ENCODE measurements at regions not wholly inside any gene's neighbourhood (a gene's known extent, or its start where the extent isn't known, plus 50 kb on each side); places are given as distances from the start of the nearest gene placed in this dataset.

- no peak for TF ChIP-seq CTCF (IDR thresholded peaks at IDR 0.05; ENCODE audit: control insufficient read depth, extremely low read depth, insufficient read depth)
- H3K4me3 ChIP-seq (ENCODE audit: low read depth, low read length), result no peak overlapping the region
- DNase-seq (ENCODE audit: low read depth), result no peak
Observed at GRCh38 chr5:98436667-98437066, 336.8 kb upstream of the RGMB start.

- no peak for DNase-seq (ENCODE audit: low read depth)
- H3K4me3 ChIP-seq (ENCODE audit: low read depth, low read length), result no peak overlapping the region
- no peak for TF ChIP-seq CTCF (IDR thresholded peaks at IDR 0.05; ENCODE audit: control insufficient read depth, extremely low read depth, insufficient read depth)
Observed at GRCh38 chr5:98442448-98442847, 331.0 kb upstream of the RGMB start.

- TF ChIP-seq CTCF (IDR thresholded peaks at IDR 0.05; ENCODE audit: control insufficient read depth, extremely low read depth, insufficient read depth), result no peak
- no peak for DNase-seq (ENCODE audit: low read depth)
- H3K4me3 ChIP-seq (ENCODE audit: low read depth, low read length), result no peak overlapping the region
Observed at GRCh38 chr5:98443881-98444280, 329.6 kb upstream of the RGMB start.

- no peak overlapping the region for H3K4me3 ChIP-seq (ENCODE audit: low read depth, low read length)
- TF ChIP-seq CTCF (IDR thresholded peaks at IDR 0.05; ENCODE audit: control insufficient read depth, extremely low read depth, insufficient read depth), result no peak
- no peak for DNase-seq (ENCODE audit: low read depth)
Observed at GRCh38 chr5:98453296-98453695, 320.2 kb upstream of the RGMB start.

- no peak for TF ChIP-seq CTCF (IDR thresholded peaks at IDR 0.05; ENCODE audit: control insufficient read depth, extremely low read depth, insufficient read depth)
- H3K4me3 ChIP-seq (ENCODE audit: low read depth, low read length), result no peak overlapping the region
- no peak for DNase-seq (ENCODE audit: low read depth)
Observed at GRCh38 chr5:98454407-98454806, 319.1 kb upstream of the RGMB start.

GRCh38 chr5:98454904-98455303 lies 318.6 kb upstream of the RGMB start:
- no peak for TF ChIP-seq CTCF (IDR thresholded peaks at IDR 0.05; ENCODE audit: control insufficient read depth, extremely low read depth, insufficient read depth)
- no peak for DNase-seq (ENCODE audit: low read depth)
- no peak overlapping the region for H3K4me3 ChIP-seq (ENCODE audit: low read depth, low read length)

- DNase-seq (ENCODE audit: low read depth), result no peak
- H3K4me3 ChIP-seq (ENCODE audit: low read depth, low read length), result no peak overlapping the region
- no peak for TF ChIP-seq CTCF (IDR thresholded peaks at IDR 0.05; ENCODE audit: control insufficient read depth, extremely low read depth, insufficient read depth)
Observed at GRCh38 chr5:98455665-98456064, 317.8 kb upstream of the RGMB start.

Measured in LNCaP clone FGC (cell line).